ENCODE measurements at regions not wholly inside any gene's neighbourhood (a gene's known extent, or its start where the extent isn't known, plus 50 kb on each side); places are given as distances from the start of the nearest gene placed in this dataset.
"Not testable (repeated sequence)": the region's sequence is repeated elsewhere in the genome, so short reads cannot be mapped to it uniquely, and the experiment has no call there.

DNA sequence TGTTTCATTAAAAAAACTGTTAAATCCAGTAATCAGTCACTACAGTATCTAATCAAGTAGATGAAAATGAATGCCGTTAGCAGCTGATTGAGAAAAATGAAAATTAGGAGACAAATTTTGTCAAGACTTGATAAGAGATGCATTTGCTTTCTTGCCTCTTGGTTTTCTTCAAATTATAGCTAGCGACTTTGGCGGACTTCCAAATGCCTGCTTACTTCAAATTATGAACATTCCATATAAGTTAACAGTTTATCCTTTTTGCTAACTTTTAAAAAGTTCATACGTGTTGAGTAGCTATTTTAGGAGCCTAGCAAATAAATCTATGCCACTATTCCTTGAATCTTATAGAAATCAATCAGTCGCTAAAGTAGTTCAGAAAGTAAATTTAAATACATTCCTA lies 58.8 kb downstream of the PPP4R3C start:
- no peak for ATAC-seq
- intact Hi-C loops (cut with DNase I), result no loop called here
- DNase-seq (ENCODE audit: missing footprints), result no peak

DNA sequence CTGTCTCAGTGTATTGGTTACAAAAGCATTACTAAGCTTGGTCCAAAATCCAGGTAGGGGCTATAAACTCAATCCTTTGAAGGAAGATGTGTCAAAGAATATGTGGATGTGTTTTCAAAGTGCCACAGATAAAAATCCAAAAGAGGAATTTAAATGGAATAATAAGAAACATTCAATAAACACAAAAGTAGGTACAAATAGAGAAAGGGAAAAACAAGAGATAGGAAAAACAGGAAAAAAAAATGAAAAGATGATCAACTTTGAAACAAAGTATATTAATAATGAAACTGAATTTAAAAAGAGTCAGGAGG lies 64.0 kb downstream of the PPP4R3C start:
- ATAC-seq (no peak), DNase-seq (ENCODE audit: missing footprints) (no peak)
- intact Hi-C loops (cut with DNase I), result no loop called here

DNA sequence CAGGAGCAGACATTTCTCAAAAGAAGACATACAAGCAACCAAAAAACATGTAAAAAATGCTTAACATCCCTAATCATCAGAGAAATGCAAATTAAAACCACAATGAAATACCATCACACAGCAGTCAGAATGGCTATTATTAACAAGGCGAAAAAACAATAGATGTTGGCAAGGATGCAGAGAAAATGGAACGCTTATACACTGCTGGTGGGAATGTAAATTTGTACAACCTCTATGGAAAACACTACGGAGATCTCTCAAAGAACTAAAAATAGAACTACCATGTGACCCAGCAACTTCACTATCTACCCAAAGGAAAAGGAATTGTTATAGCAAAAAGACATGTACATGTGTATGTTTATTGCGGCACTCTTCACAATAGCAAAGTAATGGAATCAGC lies 71.5 kb downstream of the PPP4R3C start:
- no peak for DNase-seq (ENCODE audit: missing footprints)
- ATAC-seq, result no peak
- intact Hi-C loops (cut with DNase I), result no loop called here

DNA sequence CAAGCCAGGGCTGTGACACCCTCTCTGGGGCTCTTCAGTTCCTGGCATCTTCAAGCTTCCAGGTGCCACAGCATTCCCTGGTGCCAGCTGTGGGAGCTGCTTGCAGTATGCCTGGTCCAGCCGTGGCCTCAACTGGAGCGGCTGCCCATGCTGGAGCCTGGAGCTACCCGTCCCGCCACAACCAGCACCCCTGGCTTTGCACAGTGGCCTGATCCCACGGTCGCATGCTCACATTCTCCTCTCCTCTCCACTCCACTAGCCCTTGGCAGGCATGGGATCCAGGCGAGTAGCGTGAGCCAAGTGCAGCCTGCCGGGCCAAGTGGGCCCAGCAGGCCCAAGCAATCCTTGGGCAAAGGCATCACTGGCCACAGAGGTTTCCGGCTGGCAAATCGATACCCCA lies 81.7 kb downstream of the PPP4R3C start:
- ATAC-seq (no peak), DNase-seq (ENCODE audit: missing footprints) (no peak)
- intact Hi-C loops (cut with DNase I), result no loop called here

DNA sequence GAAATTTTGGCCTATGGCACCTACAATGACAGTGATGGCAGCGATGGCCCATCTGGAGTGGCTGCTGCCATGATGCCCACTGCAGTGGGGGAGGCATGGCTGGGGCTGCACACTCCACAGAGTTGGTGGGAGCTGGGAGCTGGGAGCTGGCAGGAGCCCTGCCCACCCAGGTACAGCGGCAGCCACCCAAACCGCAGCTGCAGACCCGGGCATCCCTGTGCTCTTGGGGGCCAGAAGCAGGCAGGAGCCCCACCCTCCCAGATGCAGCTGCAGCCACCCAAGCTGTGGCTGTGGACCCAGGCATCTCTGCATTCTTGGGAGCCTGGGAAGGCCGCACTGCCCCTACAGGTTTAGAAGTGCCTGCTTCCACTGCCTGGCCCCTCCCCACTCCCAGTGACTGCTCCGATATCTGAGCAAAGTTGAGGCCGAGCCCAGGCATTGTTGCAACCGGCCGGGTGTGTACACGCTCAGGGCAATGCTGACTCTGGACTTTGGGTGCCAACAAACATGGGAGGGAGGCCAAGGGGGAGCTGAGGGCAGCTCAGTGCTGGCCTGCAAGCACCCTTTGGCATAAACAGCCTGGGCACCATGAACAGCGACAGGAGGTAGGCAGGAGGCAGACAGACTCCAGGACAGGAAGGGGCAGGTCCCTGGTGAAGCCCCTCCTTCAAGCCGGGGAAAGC lies 82.8 kb downstream of the PPP4R3C start:
- intact Hi-C loops (cut with DNase I), result no loop called here
- ATAC-seq, result no peak
- DNase-seq (ENCODE audit: missing footprints), result no peak

DNA sequence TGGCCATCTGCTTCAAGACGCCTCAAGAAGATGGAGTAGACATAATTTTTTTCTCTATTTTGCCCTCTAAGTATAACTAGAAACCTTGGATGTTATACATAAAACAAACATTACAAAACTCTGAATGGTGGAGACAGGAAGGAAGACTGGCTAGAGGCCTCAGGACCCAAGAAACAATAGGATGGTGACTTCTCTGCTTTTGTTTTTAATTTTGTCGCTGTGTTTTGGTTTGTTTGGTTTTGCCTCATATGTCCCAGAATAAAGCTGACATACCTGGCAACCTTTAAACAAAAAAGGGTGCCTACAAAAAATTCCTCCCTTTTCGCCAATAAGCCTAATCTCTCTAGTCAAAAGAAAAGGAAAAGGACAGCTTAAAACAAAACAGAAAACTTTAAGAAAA lies 109.1 kb downstream of the PPP4R3C start:
- DNase-seq (ENCODE audit: missing footprints) (no peak), ATAC-seq (no peak)

DNA sequence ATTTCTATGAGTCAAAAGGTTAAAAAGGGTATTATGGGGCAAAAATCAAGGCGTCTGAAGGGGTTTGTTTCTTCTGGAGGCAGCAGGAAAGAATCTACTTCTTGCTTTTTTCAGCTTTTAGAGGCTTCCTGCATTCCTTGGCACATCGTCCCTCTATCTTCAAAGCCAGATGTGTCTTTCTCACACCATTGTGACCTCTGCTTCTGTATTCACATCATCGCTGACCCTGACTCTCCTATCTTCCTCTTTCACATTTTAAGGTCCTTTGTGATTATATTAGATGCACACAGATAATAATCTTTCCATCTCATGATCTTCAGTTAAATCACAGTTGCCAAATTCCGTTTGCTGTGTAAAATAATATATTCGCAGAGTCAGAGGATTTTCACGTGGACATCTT lies 112.7 kb downstream of the PPP4R3C start:
- DNase-seq (ENCODE audit: missing footprints), result no peak
- intact Hi-C loops (cut with DNase I), result no loop called here
- no peak for ATAC-seq

More for the DNA sequence above, 109.1 kb downstream of the PPP4R3C start:
- intact Hi-C loops (cut with DNase I), result no loop called here

DNA sequence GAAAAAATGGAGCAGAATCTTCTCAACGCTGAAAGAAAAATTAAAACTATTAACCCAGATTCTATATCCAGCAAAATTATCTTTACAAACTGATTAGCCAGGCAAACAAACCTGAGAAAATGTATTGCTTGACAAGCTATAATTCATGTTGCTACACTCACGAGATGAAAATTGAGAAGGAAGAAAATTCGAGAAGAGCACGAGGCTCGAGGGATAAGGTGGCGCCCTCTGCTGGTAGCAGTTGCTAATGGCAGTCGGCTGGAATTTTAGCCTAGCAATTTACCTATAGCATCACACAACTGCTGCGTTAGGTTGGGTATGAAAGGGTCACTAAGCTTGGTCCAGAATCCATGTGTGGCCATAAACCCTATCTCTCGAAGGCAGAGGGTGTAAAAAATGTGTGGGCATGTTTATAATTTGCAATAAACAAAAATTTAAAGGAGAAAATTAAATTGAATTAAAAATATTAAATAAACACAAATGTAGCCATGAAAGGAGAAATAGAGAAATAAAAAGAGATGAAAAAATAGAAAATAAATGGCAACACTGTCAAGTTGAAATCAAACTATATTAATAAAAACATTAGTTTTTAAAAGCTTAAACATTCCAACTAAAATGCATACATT lies 126.6 kb downstream of the PPP4R3C start:
- intact Hi-C loops (cut with DNase I), result no loop called here
- DNase-seq (ENCODE audit: missing footprints), result no peak
- ATAC-seq, result no peak

DNA sequence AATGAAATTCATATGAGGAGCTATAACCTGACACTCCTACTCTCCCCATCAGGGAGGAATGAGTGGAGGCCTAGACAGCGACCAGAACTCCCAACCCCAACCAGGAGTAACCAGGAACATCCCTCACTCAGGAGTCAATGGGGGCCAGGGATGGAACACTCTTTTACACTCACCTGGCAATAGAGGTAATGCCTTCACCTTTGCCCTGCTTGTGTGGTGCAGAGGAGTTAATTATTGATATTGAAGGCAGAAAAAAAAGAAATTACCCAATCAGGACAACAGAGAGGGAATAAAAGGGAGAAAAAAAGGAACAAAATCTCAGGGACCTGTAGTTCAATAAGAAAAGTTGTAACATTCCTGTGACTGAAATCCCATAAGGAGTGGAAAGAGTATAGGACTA lies 141.5 kb downstream of the PPP4R3C start:
- intact Hi-C loops (cut with DNase I), result no loop called here
- ATAC-seq, result no peak

DNA sequence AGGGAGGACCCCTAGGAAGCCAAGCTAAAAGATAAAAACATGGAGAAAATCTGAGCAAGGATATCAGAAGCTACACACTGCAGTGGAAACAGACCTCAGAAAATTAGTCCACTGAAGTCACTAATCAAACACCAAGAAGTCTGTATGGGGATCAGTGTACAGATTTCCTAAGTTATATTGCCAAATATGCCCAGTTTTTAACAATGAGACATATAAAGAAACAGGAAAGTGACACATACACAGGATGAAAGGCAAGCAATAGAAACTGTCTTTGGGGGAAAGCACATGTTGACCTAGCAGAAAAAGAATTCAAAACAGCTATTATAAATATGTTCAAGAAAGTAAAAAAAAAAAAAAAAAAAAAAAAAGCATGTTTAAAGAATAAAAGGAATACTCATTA lies 153.7 kb downstream of the PPP4R3C start:
- no peak for ATAC-seq
- intact Hi-C loops (cut with DNase I), result no loop called here
- DNase-seq (ENCODE audit: missing footprints), result no peak

More for the DNA sequence above, 141.5 kb downstream of the PPP4R3C start:
- DNase-seq (ENCODE audit: missing footprints), result no peak

DNA sequence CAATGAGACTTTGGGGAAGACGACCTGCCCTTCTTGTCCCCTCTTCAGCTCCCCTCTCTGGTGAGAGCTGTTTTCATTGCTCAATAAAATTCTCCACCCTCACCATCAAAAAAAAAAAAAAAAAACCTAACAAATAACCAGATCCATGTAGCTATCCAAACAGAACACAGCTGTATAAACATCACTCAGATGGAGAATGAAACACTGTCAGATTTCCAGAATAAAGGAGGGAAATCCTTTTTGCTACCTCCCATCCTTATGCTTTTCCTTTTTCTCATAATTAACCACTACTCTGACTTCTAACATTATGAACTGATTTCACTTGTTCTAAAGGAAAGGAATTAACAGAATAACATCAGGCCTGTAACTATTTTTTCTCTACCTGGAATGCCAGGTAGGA lies 155.6 kb downstream of the PPP4R3C start:
- intact Hi-C loops (cut with DNase I), result no loop called here
- DNase-seq (ENCODE audit: missing footprints), result no peak
- ATAC-seq, result no peak

DNA sequence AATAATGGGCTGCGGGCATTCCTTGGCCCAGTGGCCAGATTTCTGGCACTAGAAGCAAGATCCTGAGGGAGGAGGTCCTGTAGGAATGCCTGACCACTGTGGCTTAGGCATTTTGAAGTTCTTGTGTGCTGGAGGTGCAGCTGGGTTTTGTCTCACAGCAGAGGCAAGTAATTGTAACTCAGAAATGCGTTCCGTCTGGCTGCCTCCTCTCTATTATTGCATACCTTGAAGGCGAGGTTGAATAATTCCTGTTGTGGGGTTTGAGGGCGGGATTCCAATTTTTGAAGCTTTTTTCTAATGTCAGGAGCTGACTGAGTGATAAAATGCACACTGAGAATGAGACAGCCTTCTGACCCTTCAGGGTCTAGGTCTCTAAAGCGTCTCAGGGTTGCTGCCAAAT lies 170.6 kb downstream of the PPP4R3C start:
- DNase-seq (ENCODE audit: missing footprints); intact Hi-C loops (cut with DNase I); ATAC-seq: not testable (repeated sequence)

DNA sequence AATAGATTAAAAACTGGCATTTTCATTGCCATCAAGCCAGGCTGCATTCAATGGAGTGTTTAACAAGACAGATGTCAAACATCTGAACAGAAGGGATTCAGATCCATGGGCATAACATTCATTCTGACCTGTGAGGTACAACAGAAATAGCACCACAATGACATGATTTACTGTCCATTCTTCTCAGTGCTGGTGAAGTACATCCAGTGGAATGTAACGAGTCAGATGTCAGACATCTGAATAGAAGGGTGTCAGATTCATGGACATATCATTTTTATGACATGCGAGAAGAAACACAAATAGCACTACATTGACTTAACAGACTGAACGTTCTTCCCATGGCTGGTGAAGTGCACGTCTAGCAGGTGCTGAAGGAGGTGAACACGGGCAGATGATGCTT lies 186.4 kb downstream of the PPP4R3C start:
- no peak for ATAC-seq
- intact Hi-C loops (cut with DNase I), result no loop called here
- no peak for DNase-seq (ENCODE audit: missing footprints)

DNA sequence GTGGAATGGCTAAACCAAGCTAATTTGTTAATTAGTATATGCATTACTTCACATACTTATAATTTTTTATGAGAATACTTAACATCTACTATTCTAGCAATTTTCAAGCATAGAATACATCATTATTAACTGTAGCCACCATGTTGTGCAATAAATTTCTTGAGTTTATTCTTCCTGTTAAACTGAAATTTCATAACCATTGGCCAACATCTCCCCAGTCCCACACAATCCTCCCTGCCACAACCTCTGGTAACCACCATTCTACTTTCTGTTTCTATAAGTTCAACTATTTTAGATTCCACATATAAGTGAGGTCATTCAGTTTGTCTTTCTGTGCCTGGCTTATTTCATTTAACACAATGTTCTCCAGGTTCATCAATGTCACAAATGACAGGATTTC lies 208.5 kb downstream of the PPP4R3C start:
- intact Hi-C loops (cut with DNase I), result no loop called here
- DNase-seq (ENCODE audit: missing footprints) (no peak), ATAC-seq (no peak)

DNA sequence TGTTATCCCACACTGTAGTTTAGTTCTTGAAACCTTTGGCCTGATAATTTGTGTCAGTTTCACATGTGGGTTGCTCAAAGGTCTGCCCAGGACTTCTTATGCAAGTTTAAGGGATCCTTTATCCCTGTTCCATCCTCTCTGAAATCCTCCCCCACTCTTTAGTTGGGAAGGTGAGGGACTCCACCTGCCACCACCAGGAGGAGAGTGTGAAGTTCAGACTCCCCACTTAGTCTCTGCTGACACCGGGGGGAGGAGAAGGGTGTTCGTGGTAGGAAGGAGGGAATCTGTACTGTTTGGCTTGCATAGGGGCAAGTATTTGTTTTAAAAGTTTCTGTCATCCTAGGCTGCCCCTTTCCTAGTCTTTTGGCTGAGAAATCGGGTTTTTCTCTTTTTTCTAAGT lies 211.8 kb downstream of the PPP4R3C start:
- intact Hi-C loops (cut with DNase I), result no loop called here
- DNase-seq (ENCODE audit: missing footprints), result no peak
- ATAC-seq, result no peak

DNA sequence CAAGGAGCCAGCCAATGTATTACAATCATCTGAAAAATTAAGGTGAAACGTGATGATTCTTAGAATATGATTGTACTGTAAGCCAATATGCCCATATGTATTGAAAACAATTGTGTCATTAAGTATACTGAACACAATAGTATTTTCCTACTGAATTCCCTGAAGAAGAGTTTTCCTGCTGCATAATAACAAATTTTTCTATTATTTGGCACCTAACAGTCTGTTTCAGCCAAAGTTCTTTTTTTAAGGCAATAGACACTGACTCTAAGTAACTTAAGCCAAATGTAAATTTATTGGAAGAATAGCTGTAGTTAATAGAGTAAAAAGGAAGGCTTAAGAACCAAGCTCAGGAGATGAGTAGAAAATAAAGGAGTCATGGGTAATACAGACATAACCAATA lies 220.6 kb downstream of the PPP4R3C start:
- intact Hi-C loops (cut with DNase I), result no loop called here
- no peak for ATAC-seq
- no peak for DNase-seq (ENCODE audit: missing footprints)

DNA sequence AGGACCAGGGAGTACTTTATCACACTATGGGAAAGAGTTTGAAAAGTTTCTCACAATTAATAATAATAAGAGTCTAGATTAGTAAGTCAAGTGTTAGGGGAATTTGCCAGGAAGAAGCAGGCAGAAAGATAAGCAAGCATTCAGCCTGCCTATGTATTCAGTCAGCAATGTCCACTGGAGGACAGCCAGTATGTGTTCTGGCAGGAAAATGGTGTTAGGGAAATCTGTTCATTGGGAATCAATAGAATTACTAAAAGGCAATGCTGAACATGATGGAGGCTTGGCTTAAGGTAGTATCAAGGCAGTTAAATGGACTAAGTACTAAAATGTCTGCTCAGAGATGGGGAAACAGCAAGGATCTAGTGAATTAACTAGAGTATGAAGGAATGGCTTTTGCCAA lies 221.2 kb downstream of the PPP4R3C start:
- intact Hi-C loops (cut with DNase I), result no loop called here
- ATAC-seq, result no peak
- no peak for DNase-seq (ENCODE audit: missing footprints)

DNA sequence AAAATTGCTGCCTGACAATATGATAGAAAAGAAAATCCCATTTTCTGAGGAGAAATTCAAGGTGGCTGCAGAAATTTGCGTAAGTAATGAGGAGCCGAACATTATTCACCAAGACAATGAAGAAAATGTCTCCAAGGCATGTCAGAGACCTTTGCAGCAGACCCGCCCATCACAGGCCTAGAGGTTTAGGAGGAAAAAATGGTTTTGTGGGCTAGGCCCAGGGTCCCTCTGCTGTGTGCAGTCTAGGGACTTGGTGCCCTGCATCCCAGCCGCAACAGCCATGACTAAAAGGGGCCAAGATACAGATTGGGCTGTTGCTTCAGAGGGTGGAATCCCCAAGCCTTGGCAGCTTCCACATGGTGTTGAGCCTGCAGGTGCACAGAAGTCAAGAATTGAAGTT lies 223.1 kb downstream of the PPP4R3C start:
- intact Hi-C loops (cut with DNase I); ATAC-seq; DNase-seq (ENCODE audit: missing footprints): not testable (repeated sequence)

DNA sequence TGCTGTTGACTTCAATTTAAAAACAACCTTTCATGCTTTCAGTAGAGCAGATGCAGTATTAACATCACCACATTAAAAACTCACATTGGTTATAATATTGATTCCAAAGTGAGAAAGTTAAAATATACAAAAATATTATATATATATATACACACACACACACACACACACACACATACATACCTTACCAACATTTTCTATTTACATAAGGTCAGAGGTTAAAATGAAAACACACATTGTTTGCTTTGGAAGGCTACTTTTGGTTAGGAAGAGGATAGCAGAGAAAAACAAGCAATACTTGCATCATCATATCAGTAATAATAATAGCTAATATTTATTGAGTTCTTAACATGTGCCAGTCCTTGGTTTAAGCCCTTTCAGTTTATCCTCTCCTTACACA lies 226.5 kb downstream of the PPP4R3C start:
- no peak for DNase-seq (ENCODE audit: missing footprints)
- intact Hi-C loops (cut with DNase I), result no loop called here
- no peak for ATAC-seq

DNA sequence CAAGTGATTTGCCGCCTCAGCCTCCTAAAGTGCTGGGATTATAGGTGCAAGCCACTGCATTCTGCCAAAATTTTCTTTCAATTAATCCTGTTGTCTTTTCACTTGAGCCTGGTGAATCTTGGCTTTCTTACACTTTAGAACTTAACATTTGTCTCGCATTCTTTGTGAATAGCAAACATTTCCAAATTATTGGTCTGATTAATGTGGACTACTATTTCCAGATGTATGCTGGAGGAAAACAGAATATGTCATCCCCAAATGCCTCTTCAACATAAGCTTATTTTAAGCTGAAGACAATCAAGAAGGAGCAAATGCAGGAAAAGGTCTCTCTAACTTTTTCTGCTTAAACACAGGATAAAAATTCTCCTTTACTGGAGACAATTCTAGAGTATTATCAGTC lies 233.4 kb downstream of the PPP4R3C start:
- ATAC-seq (no peak), DNase-seq (ENCODE audit: missing footprints) (no peak)
- intact Hi-C loops (cut with DNase I), result no loop called here

DNA sequence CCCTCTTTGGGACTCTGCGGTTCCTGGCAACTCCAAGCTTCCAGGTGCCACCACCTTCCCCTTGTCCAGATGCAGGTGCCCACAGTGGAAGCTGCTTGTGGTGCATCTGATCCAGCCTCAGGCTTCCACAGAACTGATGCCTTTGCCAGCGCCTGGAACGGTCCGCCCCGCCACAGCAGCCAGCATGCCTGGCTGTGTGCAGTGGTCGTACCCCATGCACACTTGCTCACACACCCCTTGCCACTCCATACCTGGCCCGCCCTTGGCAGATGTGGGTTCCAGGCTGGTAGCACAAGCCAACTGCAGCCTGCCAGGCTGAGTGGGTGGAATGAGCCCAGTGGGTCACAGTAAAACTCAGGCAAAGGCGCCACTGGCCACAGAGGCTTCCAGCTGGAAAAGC lies 240.5 kb downstream of the PPP4R3C start:
- ATAC-seq, result no peak
- no peak for DNase-seq (ENCODE audit: missing footprints)
- intact Hi-C loops (cut with DNase I), result no loop called here
